Activated CD4-positive, alpha-beta memory T cell treated with anti-CD3 and anti-CD28 coated beads, Interleukin-2, amount 10 ng/mL, durations not matched to agents 7 days and 5 days (primary cell): ENCODE measurements at regions not wholly inside any gene's neighbourhood (a gene's known extent, or its start where the extent isn't known, plus 50 kb on each side); places are given as distances from the start of the nearest gene placed in this dataset.
"Not testable (repeated sequence)": the region's sequence is repeated elsewhere in the genome, so short reads cannot be mapped to it uniquely, and the experiment has no call there.

Source experiments
- CTCF ChIA-PET: fragments of 350-600 bp; sonication (Branson Sonifier 250); formaldehyde crosslinking; loops from one replicate; lab custom pipeline; 2021; ENCODE audit warnings: antibody characterized with exemption, inconsistent platforms; lab: Charles Lee
- POLR2A ChIA-PET: fragments of 350-600 bp; sonication (Branson Sonifier 250); formaldehyde crosslinking; loops from one replicate; lab custom pipeline; 2021; ENCODE audit warnings: antibody characterized with exemption; lab: Charles Lee
- DNase-seq: peaks from one replicate; pipeline ENCODE4 v3.0.0-alpha.2; 2020
- H3K27ac Mint-ChIP-seq: one replicate; pipeline ENCODE4 v1.8.0; 2021; ENCODE audit warnings: mild to moderate bottlenecking, mixed read lengths
- H3K27me3 Mint-ChIP-seq: one replicate; pipeline ENCODE4 v1.8.0; 2021; ENCODE audit warnings: mixed read lengths
- H3K36me3 Mint-ChIP-seq: one replicate; pipeline ENCODE4 v1.8.0; 2021; ENCODE audit warnings: low read depth, mixed read lengths
- H3K4me1 Mint-ChIP-seq: one replicate; pipeline ENCODE4 v1.8.0; 2021; ENCODE audit warnings: mixed read lengths
- H3K4me3 Mint-ChIP-seq: one replicate; pipeline ENCODE4 v1.8.0; 2021; ENCODE audit warnings: mild to moderate bottlenecking, mixed read lengths
- H3K9me3 Mint-ChIP-seq: one replicate; pipeline ENCODE4 v1.8.0; 2021; ENCODE audit warnings: mixed read lengths

GRCh38 chr3:23726811-23727548 lies 78.8 kb upstream of the UBE2E1 start:
- H3K4me3 Mint-ChIP-seq = no peak overlapping the region
- DNase-seq = no peak
- no peaks in the 10 kb centered on the region for H3K27me3 Mint-ChIP-seq
- ChIA-PET POLR2A (no interaction called here), CTCF (interaction anchor here (0.7 kb wide), 1 partner anchor 124 kb away, joined by 3 read pairs; no protein-coding TSS in a partner anchor)
- no peaks in the 10 kb centered on the region for H3K36me3 Mint-ChIP-seq
- no peaks in the 10 kb centered on the region for H3K9me3 Mint-ChIP-seq
- H3K4me1 Mint-ChIP-seq = peaks cover 11% of the 10 kb centered on the region
- H3K27ac Mint-ChIP-seq = no peak overlapping the region

- H3K36me3 Mint-ChIP-seq = no peaks in the 10 kb centered on the region
- ChIA-PET CTCF (no interaction called here), POLR2A (no interaction called here)
- no peaks in the 10 kb centered on the region for H3K9me3 Mint-ChIP-seq
- peaks cover 11% of the 10 kb centered on the region for H3K4me1 Mint-ChIP-seq
- no peak overlapping the region for H3K4me3 Mint-ChIP-seq
- no peak for DNase-seq
- no peak overlapping the region for H3K27ac Mint-ChIP-seq
- H3K27me3 Mint-ChIP-seq = peaks cover 2% of the 10 kb centered on the region
Observed at GRCh38 chr3:23728601-23729117, 77.1 kb upstream of the UBE2E1 start.

- DNase-seq, H3K9me3 Mint-ChIP-seq, H3K4me3 Mint-ChIP-seq, H3K27ac Mint-ChIP-seq, H3K27me3 Mint-ChIP-seq, CTCF ChIA-PET, H3K36me3 Mint-ChIP-seq, POLR2A ChIA-PET: not testable (repeated sequence)
- peaks cover 11% of the 10 kb centered on the region for H3K4me1 Mint-ChIP-seq
Observed at GRCh38 chr3:23729362-23729761, 76.4 kb upstream of the UBE2E1 start.

GRCh38 chr3:23734481-23734880 lies 71.3 kb upstream of the UBE2E1 start:
- DNase-seq = no peak
- Mint-ChIP-seq H3K36me3 (no peaks in the 10 kb centered on the region), H3K27ac (no peak overlapping the region), H3K4me3 (no peak overlapping the region), H3K9me3 (no peaks in the 10 kb centered on the region), H3K4me1 (no peaks in the 10 kb centered on the region), H3K27me3 (peaks cover 25% of the 10 kb centered on the region)
- ChIA-PET CTCF (no interaction called here), POLR2A (no interaction called here)

GRCh38 chr3:23735062-23735461 lies 70.7 kb upstream of the UBE2E1 start:
- no peak for DNase-seq
- Mint-ChIP-seq H3K4me3 (no peak overlapping the region), H3K4me1 (peaks cover 3% of the 10 kb centered on the region), H3K9me3 (no peaks in the 10 kb centered on the region), H3K36me3 (no peaks in the 10 kb centered on the region), H3K27ac (no peak overlapping the region), H3K27me3 (peaks cover 29% of the 10 kb centered on the region)
- CTCF ChIA-PET = no interaction called here
- POLR2A ChIA-PET = no interaction called here

GRCh38 chr3:23735535-23736326 lies 70.0 kb upstream of the UBE2E1 start:
- ChIA-PET CTCF (no interaction called here), POLR2A (no interaction called here)
- no peaks in the 10 kb centered on the region for H3K36me3 Mint-ChIP-seq
- H3K27ac Mint-ChIP-seq = no peak overlapping the region
- DNase-seq = no peak
- no peaks in the 10 kb centered on the region for H3K9me3 Mint-ChIP-seq
- no peak overlapping the region for H3K4me3 Mint-ChIP-seq
- H3K4me1 Mint-ChIP-seq = peaks cover 8% of the 10 kb centered on the region
- H3K27me3 Mint-ChIP-seq = peaks cover 33% of the 10 kb centered on the region

- ChIA-PET CTCF (no interaction called here), POLR2A (interaction anchor here (1.4 kb wide), 1 partner anchor 178 kb away, joined by 4 read pairs; the partner anchor contains the start of genes NKIRAS1 and RPL15)
- peaks cover 45% of the 10 kb centered on the region for H3K27me3 Mint-ChIP-seq
- DNase-seq = no peak
- H3K4me3 Mint-ChIP-seq = no peak overlapping the region
- peaks cover 14% of the 10 kb centered on the region for H3K4me1 Mint-ChIP-seq
- H3K9me3 Mint-ChIP-seq = no peaks in the 10 kb centered on the region
- no peak overlapping the region for H3K27ac Mint-ChIP-seq
- H3K36me3 Mint-ChIP-seq = no peaks in the 10 kb centered on the region
Observed at GRCh38 chr3:23738944-23739343, 66.8 kb upstream of the UBE2E1 start.

GRCh38 chr3:23739536-23739935 lies 66.2 kb upstream of the UBE2E1 start:
- Mint-ChIP-seq H3K27ac (no peak overlapping the region), H3K4me1 (peaks cover 14% of the 10 kb centered on the region), H3K9me3 (no peaks in the 10 kb centered on the region), H3K36me3 (no peaks in the 10 kb centered on the region), H3K4me3 (no peak overlapping the region), H3K27me3 (peaks cover 45% of the 10 kb centered on the region)
- DNase-seq = no peak
- POLR2A ChIA-PET = interaction anchor here (1.4 kb wide), 1 partner anchor 177 kb away, joined by 4 read pairs; the partner anchor contains the start of genes NKIRAS1 and RPL15
- CTCF ChIA-PET = no interaction called here

- Mint-ChIP-seq H3K27me3 (peaks cover 44% of the 10 kb centered on the region), H3K4me3 (no peak overlapping the region), H3K9me3 (no peaks in the 10 kb centered on the region), H3K36me3 (no peaks in the 10 kb centered on the region), H3K27ac (no peak overlapping the region), H3K4me1 (peaks cover 14% of the 10 kb centered on the region)
- ChIA-PET CTCF (no interaction called here), POLR2A (interaction anchor here (1.4 kb wide), 1 partner anchor 176 kb away, joined by 4 read pairs; the partner anchor contains the start of genes NKIRAS1 and RPL15)
- DNase-seq = peak; percentile 55
Observed at GRCh38 chr3:23740517-23740965, 65.2 kb upstream of the UBE2E1 start.

GRCh38 chr3:23741036-23741706 lies 64.6 kb upstream of the UBE2E1 start:
- DNase-seq = no peak
- peaks cover 14% of the 10 kb centered on the region for H3K4me1 Mint-ChIP-seq
- H3K4me3 Mint-ChIP-seq = no peak overlapping the region
- ChIA-PET CTCF (no interaction called here), POLR2A (no interaction called here)
- H3K27me3 Mint-ChIP-seq = peaks cover 44% of the 10 kb centered on the region
- H3K36me3 Mint-ChIP-seq = no peaks in the 10 kb centered on the region
- no peaks in the 10 kb centered on the region for H3K9me3 Mint-ChIP-seq
- no peak overlapping the region for H3K27ac Mint-ChIP-seq

GRCh38 chr3:23743141-23743784 lies 62.5 kb upstream of the UBE2E1 start:
- no peak for DNase-seq
- Mint-ChIP-seq H3K27me3 (peaks cover 34% of the 10 kb centered on the region), H3K9me3 (no peaks in the 10 kb centered on the region), H3K4me3 (no peak overlapping the region), H3K36me3 (no peaks in the 10 kb centered on the region), H3K4me1 (peaks cover 14% of the 10 kb centered on the region), H3K27ac (no peak overlapping the region)
- ChIA-PET CTCF (no interaction called here), POLR2A (no interaction called here)

- Mint-ChIP-seq H3K4me3 (no peak overlapping the region), H3K27ac (no peak overlapping the region), H3K36me3 (no peaks in the 10 kb centered on the region), H3K27me3 (peaks cover 22% of the 10 kb centered on the region), H3K4me1 (no peaks in the 10 kb centered on the region), H3K9me3 (no peaks in the 10 kb centered on the region)
- ChIA-PET CTCF (no interaction called here), POLR2A (no interaction called here)
- DNase-seq = no peak
Observed at GRCh38 chr3:23746441-23746840, 59.3 kb upstream of the UBE2E1 start.
